ENCODE measurements at regions not wholly inside any gene's neighbourhood (a gene's known extent, or its start where the extent isn't known, plus 50 kb on each side); places are given as distances from the start of the nearest gene placed in this dataset.

- TF ChIP-seq CTCF (IDR thresholded peaks at IDR 0.05; ENCODE audit: low read length) (no peak), EZH2 (optimal IDR thresholded peaks at IDR 0.05; ENCODE audit: low read depth, low read length) (no peak), EZH2phosphoT487 (IDR thresholded peaks at IDR 0.05; ENCODE audit: low read length) (no peak)
Observed at GRCh38 chr20:61192337-61192950, 59.6 kb upstream of the CDH4 start.
